H9 (cell line): ENCODE measurements at regions not wholly inside any gene's neighbourhood (a gene's known extent, or its start where the extent isn't known, plus 50 kb on each side); places are given as distances from the start of the nearest gene placed in this dataset.

ENCODE experiments used
- DNase-seq: peaks from one replicate; pipeline ENCODE4 v3.0.0-alpha.2; 2017
- H2AFZ ChIP-seq: one replicate; pipeline ENCODE4 v1.6.1; 2013; ENCODE audit warnings: mild to moderate bottlenecking, low read length, control low read depth, moderate library complexity
- H2AK5ac ChIP-seq: 2 replicates; pipeline ENCODE4 v1.6.1; 2013; ENCODE audit warnings: low read length, control low read depth, mixed read lengths; ENCODE audit not compliant: insufficient read length
- H2BK120ac ChIP-seq: one replicate; pipeline ENCODE4 v1.6.1; 2013; ENCODE audit warnings: low read depth, mild to moderate bottlenecking, low read length, control low read depth, inconsistent platforms; ENCODE audit not compliant: poor library complexity, severe bottlenecking
- H2BK12ac ChIP-seq: 2 replicates; pipeline ENCODE4 v1.6.1; 2013; ENCODE audit warnings: low read length, control low read depth, mixed read lengths, low read depth; ENCODE audit not compliant: insufficient read length
- H2BK15ac ChIP-seq: 2 replicates; pipeline ENCODE4 v1.6.1; 2013; ENCODE audit warnings: low read depth, low read length, control low read depth
- H2BK20ac ChIP-seq: one replicate; pipeline ENCODE4 v1.6.1; 2013; ENCODE audit warnings: low read depth, mild to moderate bottlenecking, low read length, control low read depth, inconsistent platforms; ENCODE audit not compliant: poor library complexity, severe bottlenecking
- H2BK5ac ChIP-seq: 2 replicates; pipeline ENCODE4 v1.6.1; 2013; ENCODE audit warnings: low read length, control low read depth, mixed read lengths; ENCODE audit not compliant: insufficient read length
- H3K14ac ChIP-seq: 2 replicates; pipeline ENCODE4 v1.6.1; 2013; ENCODE audit warnings: low read length, control low read depth; ENCODE audit not compliant: insufficient read depth
- H3K18ac ChIP-seq: 2 replicates; pipeline ENCODE4 v1.6.1; 2013; ENCODE audit warnings: low read depth, mild to moderate bottlenecking, mixed read lengths, low read length, control low read depth; ENCODE audit not compliant: insufficient read length
- H3K23ac ChIP-seq: 2 replicates; pipeline ENCODE4 v1.6.1; 2013; ENCODE audit warnings: low read length, control low read depth, mixed read lengths, low read depth; ENCODE audit not compliant: insufficient read length
- H3K23me2 ChIP-seq: 2 replicates; pipeline ENCODE4 v1.6.1; 2013; ENCODE audit warnings: low read depth, mild to moderate bottlenecking, mixed read lengths, low read length, control low read depth; ENCODE audit not compliant: insufficient read length, poor library complexity, severe bottlenecking
- H3K27ac ChIP-seq: 2 replicates; pipeline ENCODE4 v1.5.1; 2013; ENCODE audit warnings: low read length, control low read depth, mixed read lengths, low read depth; ENCODE audit not compliant: insufficient read length
- H3K27me3 ChIP-seq: 2 replicates; pipeline ENCODE4 v1.6.1; 2013; ENCODE audit warnings: low read length, control low read depth, inconsistent platforms; ENCODE audit not compliant: insufficient read depth
- H3K4ac ChIP-seq: 2 replicates; pipeline ENCODE4 v1.6.1; 2013; ENCODE audit warnings: low read depth, mild to moderate bottlenecking, control low read depth, inconsistent platforms, low read length, moderate library complexity
- H3K4me1 ChIP-seq: 2 replicates; pipeline ENCODE4 v1.6.1; 2013; ENCODE audit warnings: low read length, control low read depth, inconsistent platforms; ENCODE audit not compliant: insufficient read depth
- H3K4me2 ChIP-seq: 2 replicates; pipeline ENCODE4 v1.6.1; 2013; ENCODE audit warnings: low read length, control low read depth, mixed read lengths; ENCODE audit not compliant: insufficient read length, insufficient read depth
- H3K56ac ChIP-seq: 2 replicates; pipeline ENCODE4 v1.6.1; 2013; ENCODE audit warnings: low read depth, mild to moderate bottlenecking, mixed read lengths, low read length, control low read depth; ENCODE audit not compliant: insufficient read length
- H3K79me1 ChIP-seq: 2 replicates; pipeline ENCODE4 v1.6.1; 2013; ENCODE audit warnings: low read depth, mild to moderate bottlenecking, moderate library complexity, low read length, control low read depth, inconsistent platforms; ENCODE audit not compliant: insufficient read depth, poor library complexity, severe bottlenecking
- H3K79me2 ChIP-seq: 2 replicates; pipeline ENCODE4 v1.6.1; 2013; ENCODE audit warnings: low read length, control low read depth, inconsistent platforms; ENCODE audit not compliant: insufficient read depth
- H3K9ac ChIP-seq: 2 replicates; pipeline ENCODE4 v1.6.1; 2013; ENCODE audit warnings: low read length, control low read depth, mixed read lengths; ENCODE audit not compliant: insufficient read length; ENCODE audit errors: extremely low read depth
- H3K9me3 ChIP-seq: one replicate; pipeline ENCODE4 v1.6.1; 2013; ENCODE audit warnings: low read depth, low read length, inconsistent platforms; ENCODE audit not compliant: control insufficient read depth
- H3T11ph ChIP-seq: one replicate; pipeline ENCODE4 v1.6.1; 2013; ENCODE audit warnings: mild to moderate bottlenecking, low read length, control low read depth, inconsistent platforms
- H4K20me1 ChIP-seq: one replicate; pipeline ENCODE4 v1.6.1; 2013; ENCODE audit not compliant: control insufficient read depth, insufficient read length, insufficient read depth
- H4K5ac ChIP-seq: 2 replicates; pipeline ENCODE4 v1.6.1; 2013; ENCODE audit warnings: low read depth, mild to moderate bottlenecking, mixed read lengths, low read length, control low read depth; ENCODE audit not compliant: insufficient read length
- H4K8ac ChIP-seq: replicated peaks from 2 replicates; pipeline ENCODE4 v1.6.1; 2013; ENCODE audit warnings: low read length, control low read depth, mixed read lengths, low read depth; ENCODE audit not compliant: insufficient read length
- H4K91ac ChIP-seq: 2 replicates; pipeline ENCODE4 v1.6.1; 2013; ENCODE audit warnings: low read depth, mild to moderate bottlenecking, moderate library complexity, mixed read lengths, low read length, control low read depth; ENCODE audit not compliant: insufficient read length
- H3K27ac Mint-ChIP-seq, 3 experiments: 2 replicates in 2 of 3; 3 replicates in 1 of 3; pipeline ENCODE4 v1.8.0; 2020 to 2021; ENCODE audit warnings: mixed read lengths in 3 of 3, mild to moderate bottlenecking in 1 of 3, moderate library complexity in 1 of 3
- H3K27me3 Mint-ChIP-seq: 2 replicates; pipeline ENCODE4 v1.8.0; 2021; ENCODE audit warnings: low read depth, mild to moderate bottlenecking, moderate library complexity, mixed read lengths
- H3K36me3 Mint-ChIP-seq, 3 experiments: 2 replicates in 2 of 3; 3 replicates in 1 of 3; pipeline ENCODE4 v1.8.0; 2020 to 2021; ENCODE audit warnings: low read depth in 3 of 3, mixed read lengths in 3 of 3; ENCODE audit not compliant: insufficient read depth in 1 of 3
- H3K4me1 Mint-ChIP-seq, 2 experiments: 2 replicates each; pipeline ENCODE4 v1.8.0; 2020; ENCODE audit warnings: mixed read lengths in 2 of 2
- H3K4me3 Mint-ChIP-seq, 2 experiments: 2 replicates in 1 of 2; 3 replicates in 1 of 2; pipeline ENCODE4 v1.8.0; 2020 to 2021; ENCODE audit warnings: mild to moderate bottlenecking in 2 of 2, mixed read lengths in 2 of 2, moderate library complexity in 1 of 2
- H3K9me3 Mint-ChIP-seq, 2 experiments: 2 replicates in 1 of 2; 3 replicates in 1 of 2; pipeline ENCODE4 v1.8.0; 2020; ENCODE audit warnings: mild to moderate bottlenecking in 2 of 2, mixed read lengths in 2 of 2, moderate library complexity in 1 of 2
- CTCF ChIP-seq: fragments of 200-600 bp; sonication (generic); conservative IDR thresholded peaks from 3 replicates; pipeline ENCODE4 v1.8.0; 2021; ENCODE audit warnings: antibody characterized with exemption, mild to moderate bottlenecking
- WGBS: extraction: QIAGEN DNeasy Blood & Tissue Kit; methylation state at CpG from one replicate; pipeline ENCODE4 v1.1.7; 2013; ENCODE audit warnings: missing lambda C conversion rate, low lambda C conversion rate, mixed read lengths; ENCODE audit not compliant: insufficient read length; ENCODE audit errors: extremely low coverage; 5-methylcytosine and 5-hydroxymethylcytosine counted together

- Histone ChIP-seq H2AFZ (no peak overlapping the region), H4K5ac (no peak overlapping the region), H3K79me1 (no peaks in the 10 kb centered on the region), H3K79me2 (no peaks in the 10 kb centered on the region), H2BK12ac (no peak overlapping the region), H2BK5ac (no peak overlapping the region), H2AK5ac (no peak overlapping the region), H2BK20ac (no peak overlapping the region), H3T11ph (no peak overlapping the region), H2BK120ac (no peak overlapping the region), H3K4ac (no peak overlapping the region), H3K18ac (no peak overlapping the region), H3K27me3 (no peaks in the 10 kb centered on the region), H3K23me2 (no peaks in the 10 kb centered on the region), H4K91ac (no peak overlapping the region), H3K56ac (no peak overlapping the region), H3K4me1 (peaks cover 6% of the 10 kb centered on the region), H3K14ac (no peak overlapping the region), H3K9ac (no peak overlapping the region), H3K27ac (no peak overlapping the region), H3K4me2 (no peak overlapping the region), H4K20me1 (no peaks in the 10 kb centered on the region), H3K23ac (no peak overlapping the region), H4K8ac (no peak overlapping the region), H3K9me3 (no peaks in the 10 kb centered on the region), H2BK15ac (no peak overlapping the region)
- Mint-ChIP-seq H3K4me3 (no peak overlapping the region), H3K27ac (no peak overlapping the region), H3K27me3 (peaks cover 1% of the 10 kb centered on the region; the same call in 1 of the 2 replicates), H3K36me3 (no peaks in the 10 kb centered on the region), H3K9me3 (no peaks in the 10 kb centered on the region), H3K4me1 (peaks cover 21 to 23% of the 10 kb centered on the region in 2 experiments)
- WGBS = no CpG with 5 or more reads among the region's 1 CpG
- no peak for DNase-seq
- no peak for TF ChIP-seq CTCF
These were observed 58.4 kb upstream of the NT5C1B start for GRCh38 chr2:18647731-18648130.
